Pancreas (tissue), 10 donors: ENCODE measurements at regions not wholly inside any gene's neighbourhood (a gene's known extent, or its start where the extent isn't known, plus 50 kb on each side); places are given as distances from the start of the nearest gene placed in this dataset.

Experiments
- ATAC-seq, 4 donors: fragments of 200-7000 bp; cut with Tn5 transposase; one replicate each; pipeline versions ENCODE4 v1.8.0 to v1.9.1; 2020; ENCODE audit warnings: mild to moderate bottlenecking in 4 of 4, moderate library complexity in 4 of 4
- DNase-seq, 6 donors: peaks; one replicate each; pipeline ENCODE4 v3.0.0-alpha.2; 2020
- FAIRE-seq: peaks from 2 replicates; lab custom pipeline; 2012; peaks lifted over from hg19 to GRCh38; lab: Jason Lieb, UNC
- H3K27ac ChIP-seq, 4 donors: fragments of 200-600 bp; sonication (generic); 1 replicate in 3 of 4; 2 replicates in 1 of 4; pipeline versions ENCODE4 v1.5.0 to v1.8.0; 2020
- H3K27me3 ChIP-seq, 4 donors: fragments of 200-600 bp; one replicate each; pipeline ENCODE4 v1.8.0; 2021
- H3K36me3 ChIP-seq, 3 donors: fragments of 200-600 bp; sonication (generic) in 1 of 3; one replicate each; pipeline versions ENCODE4 v1.5.0 to v1.8.0; 2020 to 2021
- H3K4me1 ChIP-seq, 3 donors: fragments of 200-600 bp; one replicate each; pipeline ENCODE4 v1.8.0; 2021
- H3K4me3 ChIP-seq, 4 donors: fragments of 200-600 bp; sonication (generic) in 2 of 4; one replicate each; pipeline versions ENCODE4 v1.5.0 to v1.8.0; 2020 to 2021
- H3K9me3 ChIP-seq, 4 donors: fragments of 200-600 bp; one replicate each; pipeline ENCODE4 v1.8.0; 2021
- WGBS, 2 donors: extraction: QIAGEN DNeasy Blood & Tissue Kit; methylation state at CpG; one replicate each; pipeline ENCODE4 v1.1.7; 2013; 5-methylcytosine and 5-hydroxymethylcytosine counted together
- intact Hi-C, 3 donors: fragments of 100-400 bp; cut with DNase I; formaldehyde crosslinking; loops; one replicate each; pipeline versions ENCODE4 v1.11.1 to v1.14.2; 2022
- TF ChIP-seq, protein P1 (sequence below), 4 donors: fragments of 200-600 bp; sonication (generic) in 3 of 4; IDR thresholded peaks; one replicate each; pipeline versions ENCODE4 v1.5.0 to v1.8.0; 2021; ENCODE audit warnings: antibody characterized with exemption in 4 of 4
- donor health status: healthy with polysubstance abuse.
- donor health status: DM: no; HTN: no; CAD: no; lungs with moderate emphysema.
- donor health status: DM: no; HTN: no; CAD: no.
- donor health status: control.
- donor health status: control.
- donor health status: Bipolar disorder and iron deficiency.
- donor health status: DM: yes; HTN: yes; CAD: no.
- donor health status: DM: no; HTN: no; CAD: no.
- donor health status: DM: no; HTN: no; CAD: no.
- donor health status: DM: yes; HTN: yes; CAD: no.

DNA sequence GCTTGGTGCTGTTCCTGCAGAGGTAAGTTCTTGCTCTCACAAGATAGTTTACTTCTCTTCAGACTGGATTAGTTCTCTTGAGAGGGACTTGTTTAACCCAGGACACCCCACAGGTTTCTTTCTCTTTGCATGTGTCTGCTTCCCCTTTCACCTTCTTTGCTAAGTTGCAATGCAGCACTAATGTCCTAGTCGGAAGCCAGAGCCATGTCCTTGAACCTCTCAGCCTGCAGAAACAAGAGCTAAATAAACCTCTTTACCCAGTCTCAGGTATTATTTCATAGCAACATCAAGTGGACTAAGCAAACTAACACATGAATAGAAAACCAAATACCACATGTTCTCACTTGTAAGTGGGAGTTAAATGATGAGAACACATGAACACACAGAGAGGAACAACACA is 915.2 kb downstream of the NSUN3 start:
- Histone ChIP-seq H3K27ac (no peak overlapping the region), H3K9me3 (no peaks in the 10 kb centered on the region), H3K36me3 (no peaks in the 10 kb centered on the region), H3K27me3 (no peaks in the 10 kb centered on the region), H3K4me3 (no peak overlapping the region), H3K4me1 (no peaks in the 10 kb centered on the region)
- TF ChIP-seq, protein P1, sequence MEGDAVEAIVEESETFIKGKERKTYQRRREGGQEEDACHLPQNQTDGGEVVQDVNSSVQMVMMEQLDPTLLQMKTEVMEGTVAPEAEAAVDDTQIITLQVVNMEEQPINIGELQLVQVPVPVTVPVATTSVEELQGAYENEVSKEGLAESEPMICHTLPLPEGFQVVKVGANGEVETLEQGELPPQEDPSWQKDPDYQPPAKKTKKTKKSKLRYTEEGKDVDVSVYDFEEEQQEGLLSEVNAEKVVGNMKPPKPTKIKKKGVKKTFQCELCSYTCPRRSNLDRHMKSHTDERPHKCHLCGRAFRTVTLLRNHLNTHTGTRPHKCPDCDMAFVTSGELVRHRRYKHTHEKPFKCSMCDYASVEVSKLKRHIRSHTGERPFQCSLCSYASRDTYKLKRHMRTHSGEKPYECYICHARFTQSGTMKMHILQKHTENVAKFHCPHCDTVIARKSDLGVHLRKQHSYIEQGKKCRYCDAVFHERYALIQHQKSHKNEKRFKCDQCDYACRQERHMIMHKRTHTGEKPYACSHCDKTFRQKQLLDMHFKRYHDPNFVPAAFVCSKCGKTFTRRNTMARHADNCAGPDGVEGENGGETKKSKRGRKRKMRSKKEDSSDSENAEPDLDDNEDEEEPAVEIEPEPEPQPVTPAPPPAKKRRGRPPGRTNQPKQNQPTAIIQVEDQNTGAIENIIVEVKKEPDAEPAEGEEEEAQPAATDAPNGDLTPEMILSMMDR (IDR thresholded peaks at IDR 0.05), result no peak
- whole genome bisulfite sequencing, 2 donors, result 59 to 64% methylated on average over 1 of the region's 1 CpG
- intact Hi-C loops, result no loop called here
- no peak for DNase-seq
- ATAC-seq, result no peak
- no peak for FAIRE-seq

DNA sequence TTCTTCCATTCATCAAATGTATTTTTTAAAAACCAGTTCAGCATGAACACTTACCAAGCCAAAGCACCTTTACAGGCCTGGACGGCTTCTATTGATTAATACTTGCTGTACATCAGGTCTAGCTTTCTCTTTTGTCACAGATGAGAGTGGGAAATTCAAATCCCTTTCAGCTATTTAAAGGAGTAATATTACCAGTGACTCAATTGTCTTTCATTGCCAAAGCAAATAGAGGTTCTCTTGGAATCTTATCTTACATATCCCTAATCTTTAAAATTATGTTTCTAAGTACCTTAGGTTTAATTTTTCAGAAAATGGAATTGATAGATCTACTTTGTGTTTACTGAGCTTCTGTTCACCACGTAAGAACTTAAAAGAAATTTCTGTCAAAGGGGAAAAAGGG is 922.9 kb downstream of the NSUN3 start:
- FAIRE-seq, result no peak
- TF ChIP-seq, protein P1 (IDR thresholded peaks at IDR 0.05), result no peak
- ATAC-seq, result no peak
- no peaks in the 10 kb centered on the region for H3K4me1 ChIP-seq
- intact Hi-C loops, result no loop called here
- H3K27ac ChIP-seq, result no peak overlapping the region
- DNase-seq, result no peak
- no peaks in the 10 kb centered on the region for H3K36me3 ChIP-seq
- WGBS, 2 donors, result 44% methylated on average over 2 of the region's 2 CpGs
- no peaks in the 10 kb centered on the region for H3K9me3 ChIP-seq
- H3K4me3 ChIP-seq, result no peak overlapping the region
- no peaks in the 10 kb centered on the region for H3K27me3 ChIP-seq

DNA sequence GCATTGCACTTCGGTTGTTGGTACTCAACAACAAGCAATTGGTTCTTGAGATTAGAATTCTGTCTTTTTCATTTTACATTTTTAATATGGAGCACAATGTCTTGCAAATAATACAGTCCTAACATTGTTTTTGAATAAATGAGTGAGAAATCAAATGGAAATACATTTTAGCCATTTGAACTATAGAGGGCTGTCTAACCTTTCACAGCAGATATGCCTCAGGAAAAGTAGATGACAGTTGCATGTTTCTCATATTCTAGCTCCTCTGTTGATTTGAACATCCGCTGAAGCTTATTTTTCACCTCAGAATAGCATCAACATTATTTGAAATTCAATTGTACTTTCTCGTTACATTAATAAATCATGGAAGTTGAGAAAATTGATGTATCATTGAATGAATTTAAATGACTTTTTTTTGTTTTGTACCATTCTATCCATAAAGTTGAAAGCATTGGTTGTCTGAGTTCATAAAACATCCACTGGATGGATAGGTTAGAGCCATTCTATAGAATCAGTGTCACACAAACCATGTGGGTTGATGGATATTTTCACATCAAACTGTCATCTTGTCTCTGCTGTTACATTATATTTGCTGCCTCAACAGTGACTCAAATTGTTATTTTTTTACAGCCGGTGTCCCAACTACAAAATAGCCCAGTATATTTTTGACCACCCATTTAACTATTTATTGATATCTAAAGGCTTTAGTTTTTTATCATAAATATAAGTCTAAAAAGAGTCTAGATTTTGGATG is 928.3 kb downstream of the NSUN3 start:
- ATAC-seq (no peak), DNase-seq (no peak), FAIRE-seq (no peak)
- WGBS, 2 donors, result 62 to 71% methylated on average over 4 of the region's 4 CpGs
- Histone ChIP-seq H3K27ac (no peak overlapping the region), H3K36me3 (no peaks in the 10 kb centered on the region), H3K9me3 (no peaks in the 10 kb centered on the region), H3K4me3 (no peak overlapping the region), H3K4me1 (no peaks in the 10 kb centered on the region), H3K27me3 (no peaks in the 10 kb centered on the region)
- TF ChIP-seq, protein P1 (IDR thresholded peaks at IDR 0.05), result no peak
- intact Hi-C loops, result no loop called here

DNA sequence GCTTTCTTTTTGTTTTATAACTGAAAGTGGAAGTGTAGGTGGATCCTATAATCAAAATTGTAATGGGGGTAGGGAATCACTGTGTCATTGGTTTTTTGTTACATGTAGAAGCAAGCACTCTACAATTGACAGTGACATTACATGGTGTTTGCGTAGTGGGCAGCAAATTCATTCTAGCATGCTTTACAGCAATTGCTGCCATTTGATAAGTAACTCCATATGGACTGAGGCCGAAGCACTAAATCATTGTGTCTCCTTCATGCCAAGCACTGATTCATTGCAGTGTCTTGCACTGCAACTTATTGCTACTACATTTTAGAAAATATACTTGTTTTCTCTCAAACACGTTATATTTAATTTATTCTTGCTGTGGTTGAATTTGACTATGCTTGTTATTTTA is 933.9 kb downstream of the NSUN3 start:
- Histone ChIP-seq H3K36me3 (no peaks in the 10 kb centered on the region), H3K4me3 (no peak overlapping the region), H3K4me1 (no peaks in the 10 kb centered on the region), H3K27me3 (no peaks in the 10 kb centered on the region), H3K27ac (no peak overlapping the region), H3K9me3 (no peaks in the 10 kb centered on the region)
- ATAC-seq, result no peak
- 84% methylated on average over 3 of the region's 3 CpGs for WGBS, 2 donors
- TF ChIP-seq, protein P1 (IDR thresholded peaks at IDR 0.05), result no peak
- FAIRE-seq, result no peak
- intact Hi-C loops, result no loop called here
- no peak for DNase-seq

DNA sequence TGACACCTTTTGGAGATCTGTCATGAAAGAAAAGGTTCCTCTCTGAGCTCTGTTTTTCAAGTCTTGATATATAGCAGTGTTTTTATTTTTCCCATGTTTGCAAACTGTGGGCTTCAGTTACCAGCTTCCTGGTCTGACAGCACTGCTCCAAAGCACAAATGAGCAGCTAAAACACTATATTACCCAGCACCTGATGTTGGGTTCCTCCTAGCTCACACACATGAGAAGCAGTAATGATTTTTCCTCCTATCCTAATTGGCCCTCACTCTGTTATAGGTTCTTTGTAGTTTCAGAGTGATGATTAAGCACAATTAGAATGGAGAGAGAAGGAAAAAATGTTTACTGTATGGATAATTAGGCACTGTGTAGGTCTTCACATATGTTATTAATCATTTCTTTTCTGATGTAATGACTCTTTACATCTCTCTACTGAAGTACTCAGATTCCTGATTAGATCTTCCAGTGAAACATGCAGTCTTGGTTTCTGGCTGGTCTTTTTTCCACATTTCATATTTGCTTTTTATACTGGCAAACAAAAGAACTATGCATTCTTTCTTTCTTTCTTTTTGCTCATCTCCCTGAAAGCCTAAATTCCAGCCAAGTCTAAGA is 939.7 kb downstream of the NSUN3 start:
- no peak overlapping the region for H3K27ac ChIP-seq
- ATAC-seq (no peak), FAIRE-seq (no peak), DNase-seq (no peak)
- TF ChIP-seq, protein P1 (IDR thresholded peaks at IDR 0.05), result no peak
- H3K36me3 ChIP-seq, result no peaks in the 10 kb centered on the region
- H3K27me3 ChIP-seq, result no peaks in the 10 kb centered on the region
- no peak overlapping the region for H3K4me3 ChIP-seq
- H3K4me1 ChIP-seq, result no peaks in the 10 kb centered on the region
- no peaks in the 10 kb centered on the region for H3K9me3 ChIP-seq
- intact Hi-C loops, result no loop called here
